HCT116 (cell line): ENCODE measurements at regions not wholly inside any gene's neighbourhood (a gene's known extent, or its start where the extent isn't known, plus 50 kb on each side); places are given as distances from the start of the nearest gene placed in this dataset.

ENCODE experiments used
- ATAC-seq: fragments of 200-7000 bp; cut with Tn5 transposase; 2 replicates; pipeline ENCODE4 v1.9.1; 2020; ENCODE audit warnings: mild to moderate bottlenecking, moderate library complexity
- BruUV-seq: library from RNA; stranded (reverse); fragments of 400-500 nt; replicated peaks from 2 replicates; lab custom pipeline; 2021; lab: Mats Ljungman, UMichigan
- CTCF ChIA-PET: fragments of 300-600 bp; sonication (Branson Sonifier 250); formaldehyde crosslinking; loops from one replicate; lab custom pipeline; 2021; ENCODE audit warnings: antibody characterized with exemption; lab: Charles Lee
- POLR2A ChIA-PET: fragments of 300-600, 350-600 bp; sonication (Branson Sonifier 250); formaldehyde crosslinking; loops from one replicate; lab custom pipeline; 2021; ENCODE audit warnings: antibody characterized with exemption; lab: Charles Lee
- RAD21 ChIA-PET, 2 experiments: fragments of 300-600 bp; sonication (Branson Sonifier 250); formaldehyde crosslinking; loops; one replicate each; lab custom pipeline; 2023; ENCODE audit warnings: low total read pairs in 2 of 2; ENCODE audit not compliant: uncharacterized antibody in 2 of 2, unreplicated experiment in 2 of 2, low non-redundant PET in 1 of 2; lab: Charles Lee
- DNase-seq: peaks from one replicate; pipeline ENCODE4 v3.0.0-alpha.2; 2010; ENCODE audit warnings: low read depth, low spot score
- H2AFZ ChIP-seq: fragments of 200-600 bp; shearing (Covaris generic), sonication (generic); 2 replicates; pipeline ENCODE4 v1.6.1; 2017; ENCODE audit warnings: low read depth, mixed run types, mixed read lengths, antibody characterized with exemption, low read length; ENCODE audit not compliant: poor library complexity, severe bottlenecking
- H3K27ac ChIP-seq: 2 replicates; pipeline ENCODE4 v1.5.1; 2012; ENCODE audit warnings: low read depth, low read length
- H3K27me3 ChIP-seq: fragments of 200-600 bp; sonication (generic); 2 replicates; pipeline ENCODE4 v1.6.1; 2016; ENCODE audit warnings: mixed run types, low read length, mixed read lengths; ENCODE audit not compliant: insufficient read depth
- H3K36me3 ChIP-seq, 2 experiments: fragments of 200-500 bp in 1 of 2; fragments of 200-600 bp in 1 of 2; sonication (Bioruptor generic) in 1 of 2; sonication (generic) in 1 of 2; 2 replicates each; pipeline versions ENCODE4 v1.5.1 to v1.6.1; 2014 to 2016; ENCODE audit warnings: low read length in 2 of 2, inconsistent platforms in 1 of 2, mixed read lengths in 1 of 2, mixed run types in 1 of 2; ENCODE audit not compliant: insufficient read depth in 2 of 2, control insufficient read depth in 1 of 2
- H3K4me1 ChIP-seq, 2 experiments: fragments of 200-600 bp in 1 of 2; sonication (generic) in 1 of 2; 2 replicates each; pipeline versions ENCODE4 v1.5.1 to v1.6.1; 2012 to 2017; ENCODE audit warnings: low read length in 2 of 2, inconsistent platforms in 1 of 2, mild to moderate bottlenecking in 1 of 2, mixed read lengths in 1 of 2, mixed run types in 1 of 2, moderate library complexity in 1 of 2; ENCODE audit not compliant: insufficient read depth in 2 of 2, control insufficient read depth in 1 of 2
- H3K4me2 ChIP-seq: fragments of 200-600 bp; sonication (generic); 2 replicates; pipeline ENCODE4 v1.6.1; 2017; ENCODE audit warnings: mixed run types, low read length, mixed read lengths
- H3K4me3 ChIP-seq, 2 experiments: fragments of 200-600 bp in 1 of 2; sonication (generic) in 1 of 2; replicated peaks in 1 of 2; 2 replicates each; pipeline ENCODE4 v1.5.1; 2011 to 2016; ENCODE audit warnings: low read length in 2 of 2, control low read depth in 1 of 2, low read depth in 1 of 2, mild to moderate bottlenecking in 1 of 2, mixed read lengths in 1 of 2, mixed run types in 1 of 2
- H3K79me2 ChIP-seq: fragments of 200-600 bp; sonication (generic); 2 replicates; pipeline ENCODE4 v1.6.1; 2017; ENCODE audit warnings: mild to moderate bottlenecking, mixed run types, low read length, moderate library complexity, mixed read lengths; ENCODE audit not compliant: insufficient read depth
- H3K9ac ChIP-seq: fragments of 200-600 bp; sonication (generic); 2 replicates; pipeline ENCODE4 v1.6.1; 2016; ENCODE audit warnings: low read length, mixed read lengths
- H3K9me2 ChIP-seq: fragments of 200-600 bp; sonication (generic), shearing (Covaris generic); 2 replicates; pipeline ENCODE4 v1.6.1; 2017; ENCODE audit warnings: mixed run types, mild to moderate bottlenecking, moderate library complexity; ENCODE audit not compliant: insufficient read depth
- H3K9me3 ChIP-seq, 2 experiments: fragments of 200-500 bp in 1 of 2; fragments of 200-600 bp in 1 of 2; sonication (Bioruptor generic) in 1 of 2; sonication (generic) in 1 of 2; 2 replicates each; pipeline ENCODE4 v1.6.1; 2014 to 2017; ENCODE audit warnings: low read length in 2 of 2, mixed read lengths in 2 of 2, inconsistent platforms in 1 of 2, low read depth in 1 of 2, mild to moderate bottlenecking in 1 of 2, mixed run types in 1 of 2, moderate library complexity in 1 of 2; ENCODE audit not compliant: control insufficient read depth in 1 of 2, insufficient read depth in 1 of 2
- H4K20me1 ChIP-seq: fragments of 200-600 bp; sonication (generic), shearing (Covaris generic); 2 replicates; pipeline ENCODE4 v1.6.1; 2017; ENCODE audit warnings: mixed run types, mild to moderate bottlenecking, moderate library complexity; ENCODE audit not compliant: insufficient read depth
- CBX3 ChIP-seq: IDR thresholded peaks from 2 replicates; pipeline ENCODE4 v1.6.1; 2012; ENCODE audit warnings: low read depth
- EZH2 ChIP-seq: fragments of 200-600 bp; sonication (generic); IDR thresholded peaks from 2 replicates; pipeline ENCODE4 v1.6.1; 2017; ENCODE audit warnings: antibody characterized with exemption, mixed run types
- JUND ChIP-seq: IDR thresholded peaks from 2 replicates; pipeline ENCODE4 v1.6.1; 2012
- POLR2AphosphoS5 ChIP-seq: IDR thresholded peaks from 2 replicates; pipeline ENCODE4 v1.6.1; 2011; ENCODE audit warnings: mild to moderate bottlenecking, low read depth, low read length, moderate library complexity
- RAD21 ChIP-seq: IDR thresholded peaks from 2 replicates; pipeline ENCODE4 v1.6.1; 2012; ENCODE audit warnings: low read depth, mild to moderate bottlenecking
- SIN3A ChIP-seq: IDR thresholded peaks from 2 replicates; pipeline ENCODE4 v1.6.1; 2012; ENCODE audit warnings: low read depth
- YY1 ChIP-seq: IDR thresholded peaks from 2 replicates; pipeline ENCODE4 v1.6.1; 2011; ENCODE audit warnings: low read length, low read depth, moderate library complexity, mild to moderate bottlenecking; ENCODE audit not compliant: insufficient replicate concordance; ENCODE audit errors: extremely low read depth
- ZFX ChIP-seq: fragments of 450-650 bp; IDR thresholded peaks from 2 replicates; pipeline ENCODE4 v1.6.1; 2017
- ZNF274 ChIP-seq: fragments of 200-500 bp; sonication (Bioruptor generic); IDR thresholded peaks from 2 replicates; pipeline ENCODE4 v1.6.1; 2014; ENCODE audit warnings: mild to moderate bottlenecking, low read depth, low read length, inconsistent platforms
- intact Hi-C: fragments of 100-400 bp; cut with micrococcal nuclease; formaldehyde crosslinking; loops from 2 replicates; pipeline ENCODE4 v1.10.0; 2022

DNA sequence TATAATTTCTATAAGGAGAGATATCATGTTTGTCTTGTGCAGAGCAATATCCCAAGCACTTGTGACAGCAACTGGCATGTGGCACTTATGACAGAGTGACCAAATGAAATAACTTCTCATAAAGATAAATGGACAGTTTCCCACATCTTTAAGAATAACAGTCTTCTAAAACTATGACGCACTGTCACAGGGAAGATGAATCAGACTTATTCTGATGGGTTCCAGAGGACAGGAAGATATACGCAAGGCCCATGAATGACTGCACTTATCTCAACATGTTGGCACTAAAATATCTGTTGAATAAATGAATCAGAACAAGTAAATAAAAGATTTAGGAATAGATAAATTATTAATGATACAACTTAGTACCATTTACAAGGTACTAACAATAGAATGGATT lies 465.8 kb upstream of the SYT1 start:
- Histone ChIP-seq H3K4me1 (no peaks in the 10 kb centered on the region), H3K4me2 (no peak overlapping the region), H3K9me3 (no peaks in the 10 kb centered on the region), H4K20me1 (no peaks in the 10 kb centered on the region), H3K27ac (no peak overlapping the region), H3K79me2 (no peaks in the 10 kb centered on the region), H3K9ac (no peak overlapping the region), H2AFZ (no peak overlapping the region), H3K4me3 (no peak overlapping the region), H3K9me2 (no peaks in the 10 kb centered on the region), H3K27me3 (no peaks in the 10 kb centered on the region), H3K36me3 (no peaks in the 10 kb centered on the region)
- ChIA-PET RAD21 (no interaction called here), POLR2A (no interaction called here), CTCF (no interaction called here)
- no peak for DNase-seq
- intact Hi-C loops: loop anchor here (10.0 kb wide), 1 partner anchor 946 kb away; no protein-coding TSS in a partner anchor
- TF ChIP-seq ZFX: no peak
- no TSS peak for BruUV-seq
- no peak for ATAC-seq

DNA sequence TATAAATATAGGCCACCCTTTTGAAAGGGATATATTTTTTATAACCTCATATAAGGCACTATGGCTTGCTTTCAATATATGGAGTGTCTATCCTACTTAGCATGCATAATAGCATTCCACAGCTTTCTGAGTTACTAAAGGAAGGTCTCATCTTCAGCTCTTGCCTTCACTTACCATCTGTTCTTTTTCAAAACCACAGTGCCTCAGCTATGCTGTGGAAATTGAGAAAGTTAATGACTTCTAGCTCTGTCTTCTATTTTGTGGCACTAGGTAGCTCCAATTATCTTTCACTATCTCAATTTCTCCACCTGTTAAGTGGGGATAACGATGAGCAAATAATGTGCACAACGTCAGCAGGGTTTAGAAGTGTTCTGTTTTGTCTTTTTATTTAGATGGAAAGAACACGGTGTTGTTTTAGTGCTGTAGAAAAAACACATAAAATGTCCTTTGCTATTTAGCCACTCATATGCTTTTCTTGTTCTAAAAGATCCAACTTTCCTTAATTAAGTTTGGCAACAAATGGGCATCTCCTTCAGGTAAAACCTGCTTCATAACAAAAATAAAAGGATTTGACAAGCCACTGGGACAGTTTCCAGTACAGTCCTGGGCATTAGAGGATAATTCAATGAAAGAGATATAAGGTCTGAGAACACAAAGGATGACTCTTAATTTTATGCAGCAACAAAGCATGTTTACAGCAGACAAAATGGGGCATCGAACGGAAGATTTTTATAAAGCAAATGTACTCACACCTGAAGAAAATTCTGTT lies 462.0 kb upstream of the SYT1 start:
- Histone ChIP-seq H2AFZ (no peak overlapping the region), H4K20me1 (no peaks in the 10 kb centered on the region), H3K9me2 (no peaks in the 10 kb centered on the region), H3K4me2 (no peak overlapping the region), H3K36me3 (no peaks in the 10 kb centered on the region), H3K9ac (no peak overlapping the region), H3K4me3 (no peak overlapping the region), H3K27me3 (no peaks in the 10 kb centered on the region), H3K9me3 (no peaks in the 10 kb centered on the region), H3K79me2 (no peaks in the 10 kb centered on the region), H3K4me1 (no peaks in the 10 kb centered on the region), H3K27ac (no peak overlapping the region)
- BruUV-seq: no TSS peak
- RAD21 ChIA-PET: no interaction called here
- POLR2A ChIA-PET: no interaction called here
- intact Hi-C loops: no loop called here
- TF ChIP-seq JUND (no peak), CBX3 (no peak), EZH2 (no peak), RAD21 (no peak), SIN3A (no peak), YY1 (no peak), ZNF274 (no peak), POLR2AphosphoS5 (no peak)
- DNase-seq (no peak), ATAC-seq (no peak)
- CTCF ChIA-PET: no interaction called here
